Stomach (tissue), 8 donors: ENCODE measurements at regions not wholly inside any gene's neighbourhood (a gene's known extent, or its start where the extent isn't known, plus 50 kb on each side); places are given as distances from the start of the nearest gene placed in this dataset.

Experiments used
- DNase-seq, 2 donors: peaks; one replicate each; pipeline versions ENCODE4 v3.0.0 to v3.0.0-alpha.2; 2013 to 2019
- H3K27ac ChIP-seq, 5 donors: fragments of 200-600 bp in 4 of 5; sonication (generic) in 4 of 5; one replicate each; pipeline ENCODE4 v1.5.1; 2013 to 2019; ENCODE audit warnings: mild to moderate bottlenecking in 1 of 5, moderate library complexity in 1 of 5
- H3K27me3 ChIP-seq, 3 donors: fragments of 200-600 bp; sonication (generic); one replicate each; pipeline ENCODE4 v1.5.1; 2017 to 2019; ENCODE audit warnings: mixed run types in 1 of 3
- H3K36me3 ChIP-seq, 4 donors: fragments of 200-600 bp; sonication (generic); 1 replicate in 3 of 4; 2 replicates in 1 of 4; pipeline ENCODE4 v1.5.1; 2016 to 2019
- H3K4me1 ChIP-seq, 4 donors: fragments of 200-600 bp; sonication (generic); one replicate each; pipeline ENCODE4 v1.5.1; 2016 to 2019
- H3K4me3 ChIP-seq, 4 donors: fragments of 200-600 bp; sonication (generic) in 3 of 4; one replicate each; pipeline ENCODE4 v1.5.1; 2016 to 2019; ENCODE audit warnings: mild to moderate bottlenecking in 1 of 4
- H3K9me3 ChIP-seq, 4 donors: fragments of 200-600 bp; sonication (generic); one replicate each; pipeline ENCODE4 v1.5.1; 2016 to 2019
- CTCF ChIP-seq, 7 experiments: fragments of 450-650 bp in 4 of 7; fragments of 200-600 bp in 3 of 7; sonication (generic) in 3 of 7; IDR thresholded peaks; one replicate each; pipeline ENCODE4 v1.5.1; 2016 to 2019; ENCODE audit warnings: antibody characterized with exemption in 7 of 7, control low read depth in 2 of 7, mild to moderate bottlenecking in 1 of 7
- EP300 ChIP-seq: sonication (generic); formaldehyde crosslinking; IDR thresholded peaks from one replicate; pipeline ENCODE4 v1.6.1; 2017; ENCODE audit warnings: antibody characterized with exemption
- POLR2A ChIP-seq, 4 donors: fragments of 450-650 bp; IDR thresholded peaks; one replicate each; pipeline ENCODE4 v1.6.1; 2016; ENCODE audit warnings: antibody characterized with exemption in 4 of 4, control low read depth in 2 of 4, mild to moderate bottlenecking in 1 of 4, moderate library complexity in 1 of 4
- POLR2AphosphoS5 ChIP-seq, 3 donors: sonication (generic); formaldehyde crosslinking; IDR thresholded peaks; one replicate each; pipeline ENCODE4 v1.6.1; 2016; ENCODE audit warnings: antibody characterized with exemption in 3 of 3
- WGBS, 5 donors: extraction: QIAGEN DNeasy Blood & Tissue Kit in 3 of 5; methylation state at CpG; one replicate each; pipeline versions ENCODE4 v1.1.5 to v1.1.7; 2013 to 2018; 5-methylcytosine and 5-hydroxymethylcytosine counted together
- intact Hi-C: fragments of 100-400 bp; cut with DNase I; formaldehyde crosslinking; loops from one replicate; pipeline ENCODE4 v1.15.1; 2023; ENCODE audit warnings: low total_unique reads
- donor health status: healthy with polysubstance abuse.
- donor health status: Bipolar disorder and iron deficiency.
- donor health status: healthy.

- intact Hi-C loops: no loop called here
- WGBS, 5 donors: 68 to 74% (median 72%) methylated on average over 7 of the region's 7 CpGs
- Histone ChIP-seq H3K4me1 (no peaks in the 10 kb centered on the region), H3K27ac (no peak overlapping the region), H3K36me3 (no peaks in the 10 kb centered on the region), H3K4me3 (no peak overlapping the region), H3K9me3 (no peaks in the 10 kb centered on the region), H3K27me3 (peaks cover 0 to 54% (median 20%) of the 10 kb centered on the region in 3 donors)
- no peak for DNase-seq
- no peak for TF ChIP-seq CTCF (IDR thresholded peaks at IDR 0.05)
- no peak for TF ChIP-seq POLR2A (IDR thresholded peaks at IDR 0.05)
- TF ChIP-seq EP300: no peak
- no peak for TF ChIP-seq POLR2AphosphoS5 (IDR thresholded peaks at IDR 0.05)
These were observed 286.2 kb upstream of the POU3F1 start for GRCh38 chr1:38332649-38333310.

GRCh38 chr1:38331496-38332210 lies 285.1 kb upstream of the POU3F1 start:
- H3K27ac ChIP-seq: no peak overlapping the region
- H3K9me3 ChIP-seq: no peaks in the 10 kb centered on the region
- no peaks in the 10 kb centered on the region for H3K36me3 ChIP-seq
- no peak for DNase-seq
- WGBS, 5 donors: 51 to 72% (median 67%) methylated on average over 2 of the region's 2 CpGs
- no peak overlapping the region for H3K4me3 ChIP-seq
- no peak for TF ChIP-seq POLR2AphosphoS5 (IDR thresholded peaks at IDR 0.05)
- no peak for TF ChIP-seq CTCF (IDR thresholded peaks at IDR 0.05)
- TF ChIP-seq EP300: no peak
- TF ChIP-seq POLR2A (IDR thresholded peaks at IDR 0.05): no peak
- H3K27me3 ChIP-seq: peaks cover 0 to 48% (median 20%) of the 10 kb centered on the region in 3 donors
- H3K4me1 ChIP-seq: no peaks in the 10 kb centered on the region
- intact Hi-C loops: no loop called here

GRCh38 chr1:38330799-38331198 lies 284.2 kb upstream of the POU3F1 start:
- Histone ChIP-seq H3K4me3 (no peak overlapping the region), H3K27ac (no peak overlapping the region), H3K36me3 (no peaks in the 10 kb centered on the region), H3K27me3 (peaks cover 0 to 40% (median 20%) of the 10 kb centered on the region in 3 donors), H3K4me1 (no peaks in the 10 kb centered on the region), H3K9me3 (no peaks in the 10 kb centered on the region)
- intact Hi-C loops: no loop called here
- 70 to 74% (median 71%) methylated on average over 5 of the region's 5 CpGs for WGBS, 5 donors
- DNase-seq: no peak
- no peak for TF ChIP-seq POLR2AphosphoS5 (IDR thresholded peaks at IDR 0.05)
- no peak for TF ChIP-seq EP300
- TF ChIP-seq CTCF (IDR thresholded peaks at IDR 0.05): no peak
- TF ChIP-seq POLR2A (IDR thresholded peaks at IDR 0.05): no peak

GRCh38 chr1:38329644-38330043 lies 283.1 kb upstream of the POU3F1 start:
- no peak for DNase-seq
- intact Hi-C loops: no loop called here
- H3K36me3 ChIP-seq: no peaks in the 10 kb centered on the region
- TF ChIP-seq EP300 (no peak), POLR2AphosphoS5 (IDR thresholded peaks at IDR 0.05) (no peak), CTCF (IDR thresholded peaks at IDR 0.05) (no peak), POLR2A (IDR thresholded peaks at IDR 0.05) (no peak)
- peaks cover 0 to 6% (median 5%) of the 10 kb centered on the region in 4 donors for H3K9me3 ChIP-seq
- H3K27me3 ChIP-seq: peaks cover 0 to 30% (median 12%) of the 10 kb centered on the region in 3 donors
- no peak overlapping the region for H3K27ac ChIP-seq
- H3K4me1 ChIP-seq: no peaks in the 10 kb centered on the region
- no peak overlapping the region for H3K4me3 ChIP-seq
- WGBS, 5 donors: 43 to 54% (median 45%) methylated on average over 2 of the region's 2 CpGs
